H54 (cell line): ENCODE measurements at regions not wholly inside any gene's neighbourhood (a gene's known extent, or its start where the extent isn't known, plus 50 kb on each side); places are given as distances from the start of the nearest gene placed in this dataset.

Experiments used
- DNase-seq: peaks from one replicate; pipeline ENCODE4 v3.0.0; 2011; ENCODE audit warnings: low spot score, mixed read lengths; ENCODE audit not compliant: insufficient read length
- FAIRE-seq: peaks from 3 replicates; lab custom pipeline; 2011; peaks lifted over from hg19 to GRCh38; lab: Jason Lieb, UNC
- POLR2A ChIP-seq: IDR thresholded peaks from 2 replicates; pipeline ENCODE4 v1.6.1; 2011; ENCODE audit warnings: low read depth, mild to moderate bottlenecking, low read length

DNA sequence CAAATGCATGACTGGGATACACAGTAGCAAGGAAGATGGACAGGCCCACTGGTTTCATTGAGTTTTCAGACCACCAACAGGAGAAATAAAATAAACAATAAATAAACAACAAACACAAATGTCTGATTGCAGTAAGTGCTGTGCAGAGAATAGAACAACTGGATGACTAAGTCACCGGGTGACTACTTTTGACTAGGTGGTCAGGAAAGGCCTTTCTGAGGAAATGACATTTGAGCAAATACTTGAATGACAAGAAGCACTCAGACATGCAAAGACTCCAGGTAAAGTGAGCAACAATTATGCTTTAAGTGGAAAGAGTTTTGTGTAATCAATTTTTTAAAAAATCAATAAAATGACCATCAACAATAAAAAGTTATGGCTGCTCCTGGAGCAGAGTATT lies 137.7 kb downstream of the BTC start:
- TF ChIP-seq POLR2A = no peak
- no peak for DNase-seq
- no peak for FAIRE-seq

- DNase-seq = no peak
- no peak for FAIRE-seq
- TF ChIP-seq POLR2A = no peak
Measured at GRCh38 chr4:74658116-74658515, 136.2 kb downstream of the BTC start.

GRCh38 chr4:74659576-74660411 lies 134.5 kb downstream of the BTC start:
- FAIRE-seq (peak; percentile 96), DNase-seq (no peak)
- TF ChIP-seq POLR2A = no peak

GRCh38 chr4:74660866-74661265 lies 133.5 kb downstream of the BTC start:
- TF ChIP-seq POLR2A = no peak
- DNase-seq (no peak), FAIRE-seq (no peak)

DNA sequence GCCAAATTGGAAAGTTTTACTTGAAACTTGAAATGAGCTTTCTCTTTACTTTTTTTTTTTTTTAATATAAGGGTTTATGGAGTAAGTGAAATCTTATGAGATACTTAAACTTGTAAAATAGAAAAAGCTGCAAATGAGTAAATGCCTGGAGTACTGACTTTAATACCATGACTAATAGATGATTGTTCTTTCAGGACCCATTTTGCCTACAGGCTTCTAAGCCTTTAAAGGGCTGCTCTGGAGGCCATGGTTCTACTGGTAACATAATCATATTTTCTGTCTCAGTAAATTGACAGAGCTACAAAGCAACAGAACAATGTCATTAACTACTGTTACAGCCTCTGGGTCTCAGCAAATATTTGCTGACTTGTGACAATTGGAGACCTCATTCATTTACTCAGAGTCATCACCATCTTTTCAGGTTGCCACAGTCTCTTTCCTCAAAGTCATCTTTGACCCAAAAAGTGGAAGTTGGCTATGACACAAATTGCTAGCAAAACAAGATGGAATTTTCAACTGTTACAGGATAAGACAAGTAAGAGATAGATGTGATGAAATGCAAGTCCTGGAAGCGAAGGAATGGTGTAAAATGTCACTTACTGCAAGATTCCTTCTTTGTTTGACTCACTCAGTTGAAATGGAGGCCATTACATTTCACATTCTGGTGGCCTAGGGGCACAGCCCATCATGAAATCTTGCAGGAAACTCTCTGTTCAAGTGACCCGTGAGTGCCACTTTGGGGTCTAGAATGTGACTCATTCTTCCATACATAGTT lies 132.7 kb downstream of the BTC start:
- no peak for DNase-seq
- TF ChIP-seq POLR2A = no peak
- peak; percentile 38 for FAIRE-seq

DNA sequence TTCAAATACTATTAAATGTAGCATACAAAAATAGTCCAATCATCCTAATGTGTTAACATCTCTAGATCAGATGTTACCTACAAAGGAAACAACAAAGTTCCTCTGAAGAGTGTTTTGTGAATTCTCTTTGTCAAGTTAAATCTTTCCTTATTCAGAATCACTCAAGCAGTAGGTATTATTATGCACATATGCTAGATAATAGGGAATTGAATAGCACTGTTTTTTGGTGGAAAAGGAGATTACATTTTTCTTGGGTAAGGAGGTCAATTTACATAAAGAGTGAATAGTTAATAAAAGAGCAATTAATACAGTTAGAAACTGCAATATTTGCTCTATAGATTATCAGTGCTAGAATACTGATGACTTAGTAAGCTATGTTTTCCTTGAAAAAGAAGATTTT lies 130.7 kb downstream of the BTC start:
- FAIRE-seq (no peak), DNase-seq (no peak)
- no peak for TF ChIP-seq POLR2A

DNA sequence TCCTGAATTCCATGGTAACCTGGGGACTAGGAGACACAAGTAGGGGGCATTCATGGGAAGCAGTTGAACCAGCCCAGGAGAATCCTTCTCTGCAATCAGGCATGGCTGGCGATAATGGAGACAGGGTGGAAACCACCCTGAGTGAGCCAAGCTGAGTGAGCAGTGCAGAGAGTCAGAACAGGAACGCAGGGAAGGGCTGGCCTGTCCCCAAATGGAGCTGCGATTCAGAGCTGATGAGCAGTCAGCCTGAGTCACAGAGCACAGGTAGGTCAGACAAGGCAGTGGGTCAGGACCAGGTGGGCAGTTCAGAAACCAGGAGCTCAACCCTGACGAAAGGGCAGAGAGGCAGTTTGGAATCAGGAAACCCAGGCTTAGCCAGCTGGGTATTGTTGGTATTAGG lies 129.0 kb downstream of the BTC start:
- no peak for TF ChIP-seq POLR2A
- DNase-seq (no peak), FAIRE-seq (no peak)

DNA sequence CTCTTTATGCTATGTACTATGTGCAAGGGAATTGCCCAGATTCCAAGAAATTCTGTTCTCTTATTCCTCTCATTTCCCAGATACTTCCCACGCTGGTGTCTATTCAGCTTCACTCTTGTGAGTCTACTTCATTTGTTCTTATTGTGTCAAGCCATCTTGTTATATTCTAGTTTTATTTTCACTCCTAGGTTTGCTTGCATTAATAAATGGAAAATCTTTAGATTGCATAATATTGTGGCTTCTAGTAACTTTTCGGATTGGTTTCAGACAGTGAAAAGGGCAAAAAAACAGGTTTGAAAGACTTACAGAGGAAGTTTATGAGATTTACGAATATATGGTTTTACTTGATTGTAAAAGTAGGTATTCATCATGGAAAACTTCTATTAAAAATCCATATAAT lies 128.4 kb downstream of the BTC start:
- TF ChIP-seq POLR2A = no peak
- FAIRE-seq = no peak
- DNase-seq = no peak

GRCh38 chr4:74667438-74667837 lies 126.9 kb downstream of the BTC start:
- no peak for FAIRE-seq
- no peak for DNase-seq
- no peak for TF ChIP-seq POLR2A

DNA sequence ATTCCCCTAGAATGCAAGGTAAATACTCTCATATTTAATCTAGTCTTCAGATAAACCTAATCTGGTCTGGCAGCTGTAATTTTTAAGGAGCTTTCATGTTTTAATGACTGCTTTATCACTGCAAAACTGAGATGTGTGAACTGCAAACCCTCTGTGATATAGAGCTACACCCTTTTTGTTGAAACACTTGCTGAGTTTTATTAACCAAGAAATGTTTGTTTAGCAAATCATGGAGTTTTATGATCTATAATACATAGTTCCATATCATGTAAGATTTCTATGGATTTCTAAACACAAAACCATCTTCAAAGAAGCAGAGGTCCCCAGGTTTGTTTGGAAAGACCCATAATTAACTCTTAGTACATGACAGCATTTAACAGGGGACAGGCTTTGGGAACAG lies 126.4 kb downstream of the BTC start:
- no peak for FAIRE-seq
- no peak for TF ChIP-seq POLR2A
- DNase-seq = no peak

DNA sequence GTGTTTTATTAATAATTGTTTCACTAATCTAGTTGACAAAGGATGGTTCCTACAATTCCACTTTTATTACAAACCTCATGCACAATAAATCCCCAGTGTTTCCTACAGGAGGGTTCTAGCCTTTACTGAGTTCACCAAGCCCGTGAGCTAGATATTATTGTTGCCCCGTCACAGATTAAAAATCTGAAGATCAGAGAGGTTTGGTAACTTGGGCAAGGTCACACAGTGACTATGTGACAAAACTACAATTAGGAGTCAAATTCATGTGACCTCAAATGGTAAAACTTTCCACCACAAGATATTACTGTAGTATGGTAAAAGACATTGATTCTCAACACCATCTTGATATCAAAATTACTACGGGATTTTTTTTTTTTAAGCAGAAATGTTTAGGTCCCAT lies 124.6 kb downstream of the BTC start:
- DNase-seq = no peak
- no peak for TF ChIP-seq POLR2A
- FAIRE-seq = no peak

DNA sequence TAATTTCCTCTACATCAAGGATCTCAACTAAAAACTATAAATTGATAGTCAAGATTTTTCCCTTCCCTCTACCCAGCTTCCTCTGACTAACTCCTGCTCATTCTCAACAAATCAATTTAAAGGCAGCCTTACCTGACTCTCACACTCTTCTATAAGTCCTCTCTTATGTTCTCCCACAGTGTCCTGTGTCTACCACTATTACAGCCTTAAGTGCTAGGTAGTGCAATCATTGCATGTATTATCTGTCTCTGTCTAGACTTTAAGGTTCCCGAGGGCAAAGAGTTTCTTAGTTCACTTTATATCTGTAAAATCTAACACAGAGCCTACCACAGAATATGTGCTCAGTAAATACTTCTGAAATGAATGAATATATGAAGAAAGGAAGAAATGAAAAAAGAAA lies 123.7 kb downstream of the BTC start:
- FAIRE-seq (no peak), DNase-seq (no peak)
- TF ChIP-seq POLR2A = no peak

GRCh38 chr4:74671080-74671698 lies 123.1 kb downstream of the BTC start:
- FAIRE-seq (peak; percentile 60), DNase-seq (no peak)
- no peak for TF ChIP-seq POLR2A

DNA sequence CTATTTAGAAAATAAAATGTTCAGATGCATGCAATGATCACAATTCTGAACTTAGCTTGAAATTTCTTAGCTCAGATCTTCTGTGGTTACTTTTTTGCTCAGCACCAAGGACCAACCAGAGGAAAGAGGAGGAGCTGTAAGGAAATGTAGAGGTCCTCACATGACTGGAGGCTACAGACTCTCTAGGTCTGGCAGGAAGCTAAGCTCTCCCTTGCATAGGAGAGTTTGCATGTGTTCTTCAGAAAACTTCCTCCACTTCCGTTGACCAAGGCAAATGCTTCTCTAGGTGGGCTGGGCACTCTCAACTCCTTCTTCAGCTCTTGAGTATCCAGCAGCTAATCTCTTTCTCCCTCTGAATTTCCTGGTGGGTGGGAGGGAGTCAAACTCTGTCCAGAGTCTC lies 119.6 kb downstream of the BTC start:
- no peak for TF ChIP-seq POLR2A
- FAIRE-seq = no peak
- DNase-seq = no peak
